NCI-H1105 treated with DMSO at 0.1 percent for 48 hours (cell line): ENCODE measurements at regions not wholly inside any gene's neighbourhood (a gene's known extent, or its start where the extent isn't known, plus 50 kb on each side); places are given as distances from the start of the nearest gene placed in this dataset.
"Not testable (repeated sequence)": the region's sequence is repeated elsewhere in the genome, so short reads cannot be mapped to it uniquely, and the experiment has no call there.

Experiments
- DNase-seq: peaks from one replicate; lab custom pipeline; 2025; lab: John Stamatoyannopoulos, UW

- DNase-seq, result no peak
Measured at GRCh38 chr4:131450572-131451209, 1698.4 kb upstream of the PCDH10 start.

DNA sequence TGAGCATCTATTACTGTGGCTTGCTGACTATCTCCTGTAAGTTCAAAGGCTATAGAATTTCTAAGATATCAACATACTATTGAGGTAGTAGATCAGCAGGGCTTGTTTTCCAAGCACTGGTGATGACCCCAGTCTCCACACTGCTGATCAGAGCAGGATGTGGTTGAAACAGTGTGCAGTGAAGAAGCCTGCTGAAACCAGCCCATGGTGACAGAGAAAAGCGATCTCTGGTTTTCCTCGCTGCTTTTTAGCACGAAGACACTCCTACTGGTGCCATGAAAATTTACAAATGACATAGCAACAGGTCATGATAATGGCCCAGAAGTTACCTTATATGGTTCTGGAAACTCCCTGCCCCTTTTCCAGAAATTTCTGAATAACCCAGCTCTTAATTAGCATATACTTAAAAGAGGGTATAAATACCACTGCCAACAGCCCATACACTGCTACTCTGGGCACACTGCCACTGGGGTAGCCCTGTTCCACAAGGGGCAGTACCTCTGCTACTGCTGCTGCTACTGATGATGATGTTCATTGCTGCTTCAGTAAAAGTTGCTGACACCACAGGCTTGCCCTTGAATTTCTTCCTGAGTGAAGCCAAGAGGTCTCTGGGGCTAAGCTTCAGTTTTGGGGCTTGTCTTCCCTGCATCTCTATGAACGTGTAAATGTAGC is 1689.5 kb upstream of the PCDH10 start:
- DNase-seq, result no peak

GRCh38 chr4:131470360-131470759 is 1678.7 kb upstream of the PCDH10 start:
- no peak for DNase-seq

DNA sequence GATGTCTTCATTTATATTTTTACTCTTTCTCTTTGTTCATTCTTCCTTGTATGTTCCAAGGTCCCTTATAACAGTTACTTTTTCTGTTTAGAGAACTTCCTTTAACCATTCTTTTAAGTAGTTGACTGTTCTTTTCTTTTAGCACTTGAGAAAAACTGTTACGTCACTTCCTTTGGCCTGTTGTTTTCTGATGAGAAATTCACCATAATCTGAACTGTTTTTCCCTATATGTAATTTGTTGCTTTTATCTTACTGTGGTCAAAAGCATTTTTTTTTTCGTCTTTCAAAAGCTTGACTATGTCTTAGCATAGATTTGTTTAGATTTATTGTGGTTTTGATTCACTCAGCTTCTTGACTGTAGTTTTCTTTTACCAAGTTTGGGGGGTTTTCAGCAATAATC is 1660.3 kb upstream of the PCDH10 start:
- DNase-seq, result no peak

GRCh38 chr4:131496211-131496610 is 1652.9 kb upstream of the PCDH10 start:
- DNase-seq, result not testable (repeated sequence)

DNA sequence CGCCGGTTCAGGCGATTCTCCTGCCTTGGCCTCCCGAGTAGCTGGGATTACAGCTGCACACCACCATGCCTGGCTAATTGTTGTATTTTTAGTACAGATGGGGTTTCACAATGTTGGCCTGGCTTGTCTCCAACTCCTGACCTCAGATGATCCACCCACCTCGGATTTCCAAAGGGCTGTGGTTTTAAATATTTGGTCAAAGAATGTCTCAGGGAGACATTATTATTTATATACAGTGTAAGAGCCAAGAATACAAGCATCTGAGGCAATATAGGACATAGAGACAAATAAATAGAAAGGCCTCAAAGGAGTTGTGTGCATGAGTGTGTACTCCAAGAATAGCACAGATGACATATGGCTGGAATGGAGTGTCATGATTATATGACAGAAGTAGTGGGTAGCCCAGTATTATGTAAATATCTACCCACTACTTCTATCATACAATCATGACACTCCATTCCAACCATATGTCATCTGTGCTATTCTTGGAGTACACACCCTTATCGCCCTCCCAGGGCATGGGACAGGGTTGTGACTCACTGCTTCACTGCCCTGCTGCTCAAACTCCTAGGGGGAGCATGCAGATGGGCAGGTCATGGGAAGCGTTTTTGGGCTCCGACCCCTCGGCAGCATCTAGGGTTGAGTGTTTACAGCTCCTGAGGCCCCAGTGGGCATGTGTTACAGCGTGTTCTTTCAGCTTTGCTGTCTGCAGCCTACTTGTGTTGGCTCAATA is 1649.8 kb upstream of the PCDH10 start:
- DNase-seq, result no peak

GRCh38 chr4:131509521-131509920 is 1639.6 kb upstream of the PCDH10 start:
- no peak for DNase-seq

GRCh38 chr4:131526686-131527085 is 1622.4 kb upstream of the PCDH10 start:
- no peak for DNase-seq

- no peak for DNase-seq
Measured at GRCh38 chr4:131531087-131531486, 1618.0 kb upstream of the PCDH10 start.

- no peak for DNase-seq
Measured at GRCh38 chr4:131534944-131535645, 1614.0 kb upstream of the PCDH10 start.

GRCh38 chr4:131540256-131540655 is 1608.8 kb upstream of the PCDH10 start:
- DNase-seq, result no peak

- no peak for DNase-seq
Measured at GRCh38 chr4:131547506-131547981, 1601.5 kb upstream of the PCDH10 start.

DNA sequence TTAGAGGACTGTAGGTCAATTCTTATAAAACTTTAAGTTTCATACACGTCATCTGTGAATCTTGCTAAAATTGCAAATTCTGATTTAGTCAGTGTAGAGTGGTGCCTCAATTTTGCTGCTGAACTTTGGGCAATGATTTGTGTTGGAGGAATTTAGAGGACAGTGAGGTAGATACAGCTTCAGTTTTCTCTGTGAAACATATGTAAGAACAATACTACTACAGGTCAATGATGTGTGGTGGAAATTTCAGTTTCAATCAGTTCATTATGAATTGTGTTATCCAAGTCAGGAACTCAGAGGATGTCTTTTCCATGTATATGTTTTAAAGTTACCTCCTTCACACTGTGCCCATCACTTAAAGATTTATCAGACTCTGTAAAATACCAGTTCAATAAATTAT is 1597.8 kb upstream of the PCDH10 start:
- no peak for DNase-seq

- no peak for DNase-seq
Measured at GRCh38 chr4:131566026-131566425, 1583.1 kb upstream of the PCDH10 start.

DNA sequence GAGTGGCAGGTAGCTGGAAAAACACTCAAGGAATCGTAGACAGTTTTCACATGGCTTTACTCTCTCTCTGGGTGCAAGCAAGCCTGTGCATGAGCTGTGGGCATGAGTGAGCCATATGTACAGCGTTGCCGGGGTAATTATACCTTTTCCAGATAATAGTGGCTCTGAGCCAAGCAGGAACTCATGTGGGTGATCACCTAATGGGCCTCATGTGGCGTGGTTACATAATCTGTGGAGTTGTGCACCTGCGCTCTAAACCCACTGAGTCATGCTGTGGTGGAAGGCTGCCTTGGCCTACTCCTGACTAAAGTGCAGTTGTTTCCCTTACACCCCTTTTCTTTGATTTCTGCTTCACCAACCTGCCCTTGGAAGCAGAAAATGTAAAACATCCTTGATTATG is 1564.5 kb upstream of the PCDH10 start:
- DNase-seq, result no peak

- no peak for DNase-seq
Measured at GRCh38 chr4:131595140-131595539, 1554.0 kb upstream of the PCDH10 start.

DNA sequence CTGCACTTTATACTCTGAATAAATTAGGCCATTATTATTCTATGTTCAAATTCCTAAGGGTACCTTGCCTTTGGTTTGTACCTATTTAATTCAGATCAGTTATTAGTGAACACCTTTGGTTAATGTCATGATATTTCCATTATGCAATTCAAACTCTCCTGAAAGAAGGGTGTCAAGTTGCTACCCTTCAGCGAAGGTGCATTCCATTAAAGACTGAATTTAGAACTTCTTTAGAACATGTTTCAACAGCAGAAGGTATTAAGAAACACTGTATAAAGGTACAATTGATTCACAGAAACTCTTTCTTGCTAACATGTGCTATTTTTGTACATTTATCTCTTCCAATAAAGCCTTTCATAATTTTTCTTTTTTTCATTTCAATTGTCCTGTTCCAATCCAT is 1545.4 kb upstream of the PCDH10 start:
- DNase-seq, result no peak

GRCh38 chr4:131609039-131609438 is 1540.1 kb upstream of the PCDH10 start:
- DNase-seq, result no peak

GRCh38 chr4:131610517-131610916 is 1538.6 kb upstream of the PCDH10 start:
- not testable (repeated sequence) for DNase-seq

DNA sequence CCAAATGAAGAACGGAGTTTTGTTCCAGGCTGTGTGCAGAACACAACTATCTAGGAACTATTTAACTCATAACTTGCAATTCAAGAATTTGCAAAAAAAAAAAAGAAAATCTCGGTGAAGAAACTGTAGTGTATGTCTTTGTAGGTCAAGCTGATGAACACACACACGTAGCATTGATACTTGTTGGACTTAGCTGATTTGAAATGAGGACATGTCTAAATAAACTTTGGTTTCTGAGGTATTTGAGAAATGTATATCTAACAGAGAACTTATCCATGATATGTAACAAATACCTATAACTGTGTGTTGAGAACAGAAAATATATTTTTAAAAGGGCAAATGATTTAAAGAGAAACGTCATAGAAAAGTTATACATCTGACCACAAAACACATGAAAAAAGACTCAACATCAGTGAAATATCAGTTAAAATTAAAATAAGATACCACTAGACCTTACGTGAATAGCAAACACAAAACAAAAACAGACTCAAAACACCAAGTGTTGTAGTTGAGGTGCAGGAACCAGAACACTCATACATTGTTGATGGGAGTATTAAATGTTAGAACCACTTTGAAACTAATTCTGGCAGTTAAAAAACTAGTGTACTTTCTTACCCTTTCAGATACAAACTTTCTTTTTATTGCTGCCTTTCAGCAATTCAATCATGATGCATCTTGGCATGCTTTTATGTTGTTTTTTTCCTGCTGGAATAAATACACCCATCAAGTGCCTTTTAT is 1535.8 kb upstream of the PCDH10 start:
- DNase-seq, result no peak

DNA sequence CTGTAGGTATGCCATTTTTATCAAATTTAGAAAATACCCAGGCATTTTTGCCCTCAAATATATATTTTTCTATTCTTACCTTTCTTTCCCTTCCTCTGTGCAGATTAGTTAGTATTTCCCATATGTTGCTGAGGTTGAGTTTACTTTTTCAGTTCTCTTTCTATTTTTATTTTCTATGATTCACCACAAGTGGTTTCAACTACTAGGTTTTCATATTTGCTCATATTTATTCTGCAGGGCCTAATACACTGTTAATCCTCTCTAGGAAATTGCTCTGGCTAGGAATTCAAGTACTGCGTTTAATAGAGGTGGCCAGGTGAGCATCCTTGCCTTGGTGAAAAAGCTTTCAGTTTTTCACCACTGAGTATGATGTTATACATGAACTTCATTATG is 1535.3 kb upstream of the PCDH10 start:
- no peak for DNase-seq

GRCh38 chr4:131632877-131633276 is 1516.2 kb upstream of the PCDH10 start:
- no peak for DNase-seq
